ENCODE measurements at regions not wholly inside any gene's neighbourhood (a gene's known extent, or its start where the extent isn't known, plus 50 kb on each side); places are given as distances from the start of the nearest gene placed in this dataset.

GRCh38 chr16:51579652-51580360 lies 428.7 kb upstream of the SALL1 start:
- POLR2A ChIA-PET = no interaction called here
- Histone ChIP-seq H3K27me3 (replicated peaks in 2 of 5; ENCODE audit: control insufficient read depth in 4 of 5, insufficient read depth in 5 of 5, low read length in 4 of 5) (peaks cover 0 to 2% (median 0%) of the 10 kb centered on the region in 5 experiments), H3K9me3 (ENCODE audit: control extremely low read depth in 1 of 5, control insufficient read depth in 4 of 5, insufficient read depth in 2 of 5, low read depth in 1 of 5, low read length in 4 of 5) (peaks cover 0 to under 1% (median 0%) of the 10 kb centered on the region in 5 experiments), H3K4me1 (ENCODE audit: control extremely low read depth in 1 of 4, control insufficient read depth in 4 of 4, insufficient read depth in 4 of 4, low read length in 3 of 4) (no peaks in the 10 kb centered on the region), H3K4me3 (ENCODE audit: control insufficient read depth in 1 of 7, extremely low read depth in 1 of 7, insufficient read depth in 4 of 7, low read depth in 2 of 7, low read length in 6 of 7) (no peak overlapping the region), H3K27ac (ENCODE audit: insufficient read depth in 1 of 2, low read depth in 1 of 2, low read length in 2 of 2, poor library complexity in 1 of 2, severe bottlenecking in 2 of 2) (no peak overlapping the region), H3K36me3 (ENCODE audit: control insufficient read depth in 4 of 4, insufficient read depth in 4 of 4, low read length in 3 of 4) (no peaks in the 10 kb centered on the region)
- DNase-seq = no peak
- CTCF ChIA-PET = no interaction called here
- 100% methylated on average over 2 of the region's 3 CpGs for WGBS (ENCODE audit: insufficient coverage)

GRCh38 chr16:51577621-51578303 lies 426.7 kb upstream of the SALL1 start:
- Histone ChIP-seq H3K27me3 (replicated peaks in 2 of 5; ENCODE audit: control insufficient read depth in 4 of 5, insufficient read depth in 5 of 5, low read length in 4 of 5) (peaks cover 0 to 2% (median 0%) of the 10 kb centered on the region in 5 experiments), H3K9me3 (ENCODE audit: control extremely low read depth in 1 of 5, control insufficient read depth in 4 of 5, insufficient read depth in 2 of 5, low read depth in 1 of 5, low read length in 4 of 5) (peaks cover 0 to 2% (median 0%) of the 10 kb centered on the region in 5 experiments), H3K36me3 (ENCODE audit: control insufficient read depth in 4 of 4, insufficient read depth in 4 of 4, low read length in 3 of 4) (no peaks in the 10 kb centered on the region), H3K27ac (ENCODE audit: insufficient read depth in 1 of 2, low read depth in 1 of 2, low read length in 2 of 2, poor library complexity in 1 of 2, severe bottlenecking in 2 of 2) (no peak overlapping the region), H3K4me1 (ENCODE audit: control extremely low read depth in 1 of 4, control insufficient read depth in 4 of 4, insufficient read depth in 4 of 4, low read length in 3 of 4) (no peaks in the 10 kb centered on the region), H3K4me3 (ENCODE audit: control insufficient read depth in 1 of 7, extremely low read depth in 1 of 7, insufficient read depth in 4 of 7, low read depth in 2 of 7, low read length in 6 of 7) (no peak overlapping the region)
- CTCF ChIA-PET = no interaction called here
- POLR2A ChIA-PET = no interaction called here
- no peak for DNase-seq
- WGBS (ENCODE audit: insufficient coverage) = 38% methylated on average over 7 of the region's 8 CpGs

GRCh38 chr16:51576498-51577195 lies 425.6 kb upstream of the SALL1 start:
- Histone ChIP-seq H3K36me3 (ENCODE audit: control insufficient read depth in 4 of 4, insufficient read depth in 4 of 4, low read length in 3 of 4) (no peaks in the 10 kb centered on the region), H3K27ac (ENCODE audit: insufficient read depth in 1 of 2, low read depth in 1 of 2, low read length in 2 of 2, poor library complexity in 1 of 2, severe bottlenecking in 2 of 2) (no peak overlapping the region), H3K4me3 (ENCODE audit: control insufficient read depth in 1 of 7, extremely low read depth in 1 of 7, insufficient read depth in 4 of 7, low read depth in 2 of 7, low read length in 6 of 7) (no peak overlapping the region), H3K4me1 (ENCODE audit: control extremely low read depth in 1 of 4, control insufficient read depth in 4 of 4, insufficient read depth in 4 of 4, low read length in 3 of 4) (no peaks in the 10 kb centered on the region), H3K27me3 (replicated peaks in 2 of 5; ENCODE audit: control insufficient read depth in 4 of 5, insufficient read depth in 5 of 5, low read length in 4 of 5) (peaks cover 0 to 2% (median 0%) of the 10 kb centered on the region in 5 experiments), H3K9me3 (ENCODE audit: control extremely low read depth in 1 of 5, control insufficient read depth in 4 of 5, insufficient read depth in 2 of 5, low read depth in 1 of 5, low read length in 4 of 5) (peaks cover 0 to 2% (median 0%) of the 10 kb centered on the region in 5 experiments)
- DNase-seq = no peak
- ChIA-PET CTCF (no interaction called here), POLR2A (no interaction called here)
- WGBS (ENCODE audit: insufficient coverage) = 88% methylated on average over 4 of the region's 8 CpGs

- POLR2A ChIA-PET = no interaction called here
- 78% methylated on average over 1 of the region's 5 CpGs for WGBS (ENCODE audit: insufficient coverage)
- CTCF ChIA-PET = no interaction called here
Observed at GRCh38 chr16:51573191-51573590, 422.1 kb upstream of the SALL1 start.

GRCh38 chr16:51569203-51569931 lies 418.3 kb upstream of the SALL1 start:
- ChIA-PET POLR2A (no interaction called here), CTCF (no interaction called here)
- Histone ChIP-seq H3K4me3 (ENCODE audit: control insufficient read depth in 1 of 7, extremely low read depth in 1 of 7, insufficient read depth in 4 of 7, low read depth in 2 of 7, low read length in 6 of 7) (no peak overlapping the region), H3K4me1 (ENCODE audit: control extremely low read depth in 1 of 4, control insufficient read depth in 4 of 4, insufficient read depth in 4 of 4, low read length in 3 of 4) (no peaks in the 10 kb centered on the region), H3K27me3 (replicated peaks in 2 of 5; ENCODE audit: control insufficient read depth in 4 of 5, insufficient read depth in 5 of 5, low read length in 4 of 5) (no peaks in the 10 kb centered on the region), H3K36me3 (ENCODE audit: control insufficient read depth in 4 of 4, insufficient read depth in 4 of 4, low read length in 3 of 4) (no peaks in the 10 kb centered on the region), H3K9me3 (ENCODE audit: control extremely low read depth in 1 of 5, control insufficient read depth in 4 of 5, insufficient read depth in 2 of 5, low read depth in 1 of 5, low read length in 4 of 5) (peaks cover 0 to 2% (median 0%) of the 10 kb centered on the region in 5 experiments), H3K27ac (ENCODE audit: insufficient read depth in 1 of 2, low read depth in 1 of 2, low read length in 2 of 2, poor library complexity in 1 of 2, severe bottlenecking in 2 of 2) (no peak overlapping the region)
- WGBS (ENCODE audit: insufficient coverage) = 59% methylated on average over 5 of the region's 5 CpGs
- DNase-seq = no peak

More at GRCh38 chr16:51573191-51573590, 422.1 kb upstream of the SALL1 start:
- no peak for DNase-seq
- Histone ChIP-seq H3K27me3 (replicated peaks in 2 of 5; ENCODE audit: control insufficient read depth in 4 of 5, insufficient read depth in 5 of 5, low read length in 4 of 5) (no peaks in the 10 kb centered on the region), H3K4me1 (ENCODE audit: control extremely low read depth in 1 of 4, control insufficient read depth in 4 of 4, insufficient read depth in 4 of 4, low read length in 3 of 4) (no peaks in the 10 kb centered on the region), H3K36me3 (ENCODE audit: control insufficient read depth in 4 of 4, insufficient read depth in 4 of 4, low read length in 3 of 4) (no peaks in the 10 kb centered on the region), H3K9me3 (ENCODE audit: control extremely low read depth in 1 of 5, control insufficient read depth in 4 of 5, insufficient read depth in 2 of 5, low read depth in 1 of 5, low read length in 4 of 5) (peaks cover 0 to 2% (median 0%) of the 10 kb centered on the region in 5 experiments), H3K4me3 (ENCODE audit: control insufficient read depth in 1 of 7, extremely low read depth in 1 of 7, insufficient read depth in 4 of 7, low read depth in 2 of 7, low read length in 6 of 7) (no peak overlapping the region), H3K27ac (ENCODE audit: insufficient read depth in 1 of 2, low read depth in 1 of 2, low read length in 2 of 2, poor library complexity in 1 of 2, severe bottlenecking in 2 of 2) (no peak overlapping the region)

GRCh38 chr16:51567911-51568310 lies 416.8 kb upstream of the SALL1 start:
- H3K27me3 ChIP-seq (replicated peaks in 2 of 5; ENCODE audit: control insufficient read depth in 4 of 5, insufficient read depth in 5 of 5, low read length in 4 of 5) = no peaks in the 10 kb centered on the region
- ChIA-PET CTCF (no interaction called here), POLR2A (no interaction called here)
- WGBS (ENCODE audit: insufficient coverage) = no CpG with 5 or more reads among the region's 3 CpGs
- DNase-seq = no peak
- H3K36me3 ChIP-seq (ENCODE audit: control insufficient read depth in 4 of 4, insufficient read depth in 4 of 4, low read length in 3 of 4) = no peaks in the 10 kb centered on the region
- H3K4me3 ChIP-seq (ENCODE audit: control insufficient read depth in 1 of 7, extremely low read depth in 1 of 7, insufficient read depth in 4 of 7, low read depth in 2 of 7, low read length in 6 of 7) = no peak overlapping the region
- no peak overlapping the region for H3K27ac ChIP-seq (ENCODE audit: insufficient read depth in 1 of 2, low read depth in 1 of 2, low read length in 2 of 2, poor library complexity in 1 of 2, severe bottlenecking in 2 of 2)
- peaks cover 0 to 2% (median 0%) of the 10 kb centered on the region in 5 experiments for H3K9me3 ChIP-seq (ENCODE audit: control extremely low read depth in 1 of 5, control insufficient read depth in 4 of 5, insufficient read depth in 2 of 5, low read depth in 1 of 5, low read length in 4 of 5)
- no peaks in the 10 kb centered on the region for H3K4me1 ChIP-seq (ENCODE audit: control extremely low read depth in 1 of 4, control insufficient read depth in 4 of 4, insufficient read depth in 4 of 4, low read length in 3 of 4)

Data from common myeloid progenitor, CD34-positive (primary cell).